Mucosa of rectum (tissue), 2 donors: ENCODE measurements at regions not wholly inside any gene's neighbourhood (a gene's known extent, or its start where the extent isn't known, plus 50 kb on each side); places are given as distances from the start of the nearest gene placed in this dataset.
"Not testable (repeated sequence)": the region's sequence is repeated elsewhere in the genome, so short reads cannot be mapped to it uniquely, and the experiment has no call there.

Experiments
- H3K27ac ChIP-seq, 2 donors: one replicate each; pipeline ENCODE4 v1.7.0; 2013; ENCODE audit warnings: inconsistent platforms in 2 of 2, low read depth in 2 of 2, low read length in 2 of 2
- H3K27me3 ChIP-seq, 2 donors: one replicate each; pipeline ENCODE4 v1.7.0; 2013; ENCODE audit warnings: low read length in 2 of 2; ENCODE audit not compliant: control insufficient read depth in 2 of 2, insufficient read depth in 2 of 2
- H3K36me3 ChIP-seq, 2 donors: one replicate each; pipeline ENCODE4 v1.7.0; 2013; ENCODE audit warnings: low read length in 2 of 2; ENCODE audit not compliant: control insufficient read depth in 2 of 2, insufficient read depth in 2 of 2
- H3K4me1 ChIP-seq, 2 donors: one replicate each; pipeline ENCODE4 v1.7.0; 2013; ENCODE audit warnings: low read length in 2 of 2, mild to moderate bottlenecking in 1 of 2; ENCODE audit not compliant: control insufficient read depth in 2 of 2, insufficient read depth in 2 of 2
- H3K4me3 ChIP-seq, 2 donors: one replicate each; pipeline ENCODE4 v1.7.0; 2013; ENCODE audit warnings: low read length in 2 of 2
- H3K9ac ChIP-seq, 2 donors: one replicate each; pipeline ENCODE4 v1.7.0; 2013; ENCODE audit warnings: low read length in 2 of 2, low read depth in 1 of 2, mild to moderate bottlenecking in 1 of 2
- H3K9me3 ChIP-seq, 2 donors: one replicate each; pipeline ENCODE4 v1.7.0; 2013; ENCODE audit warnings: low read length in 2 of 2; ENCODE audit not compliant: control insufficient read depth in 2 of 2
- donor health status: healthy.
- donor health status: Normal muscosa, but diverticular disease.

DNA sequence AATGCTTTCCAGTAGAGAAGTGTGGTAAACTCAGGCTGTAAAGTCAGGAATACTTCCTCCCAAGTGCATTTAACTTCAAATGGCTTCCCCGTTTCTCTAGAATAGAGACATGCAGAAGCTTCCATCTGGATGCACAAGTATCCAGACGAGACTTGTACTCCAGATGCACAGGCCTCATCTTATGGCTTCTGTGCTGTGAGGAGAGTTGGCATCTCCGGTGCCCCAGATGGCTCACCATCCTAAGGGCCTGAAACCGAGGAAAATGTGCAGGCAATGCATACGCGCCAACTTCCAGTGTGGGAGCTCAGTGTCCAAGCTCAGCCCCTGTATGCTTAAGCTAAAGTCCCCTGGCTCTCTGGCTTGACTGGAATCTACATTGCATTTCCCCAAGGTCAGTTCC is 184.0 kb upstream of the TBL1X start:
- Histone ChIP-seq H3K4me3 (no peak overlapping the region), H3K27ac (no peak overlapping the region), H3K9ac (no peak overlapping the region), H3K27me3 (no peaks in the 10 kb centered on the region), H3K4me1 (no peaks in the 10 kb centered on the region), H3K9me3 (no peaks in the 10 kb centered on the region), H3K36me3 (no peaks in the 10 kb centered on the region)

DNA sequence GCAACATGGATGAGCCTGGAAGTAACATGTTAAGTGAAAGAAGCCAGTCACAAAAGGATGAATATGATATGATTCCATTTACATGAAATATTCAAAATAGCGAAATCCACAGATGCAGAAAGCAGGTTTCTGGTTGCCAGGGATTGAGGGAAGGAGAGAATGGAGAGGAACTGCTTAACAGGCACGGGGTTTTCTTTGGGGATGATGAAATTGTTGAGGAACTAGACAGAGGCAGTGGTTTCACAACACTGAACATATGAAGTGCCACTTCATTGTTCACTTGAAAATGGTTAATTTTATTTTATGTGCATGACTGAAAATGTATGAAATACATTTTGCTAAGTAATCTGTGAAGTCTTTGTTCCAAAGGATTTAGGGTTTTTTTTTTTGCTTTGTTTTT is 182.5 kb upstream of the TBL1X start:
- Histone ChIP-seq H3K9me3 (no peaks in the 10 kb centered on the region), H3K27ac (no peak overlapping the region), H3K9ac (no peak overlapping the region), H3K4me3 (no peak overlapping the region), H3K4me1 (no peaks in the 10 kb centered on the region), H3K36me3 (no peaks in the 10 kb centered on the region), H3K27me3 (no peaks in the 10 kb centered on the region)

DNA sequence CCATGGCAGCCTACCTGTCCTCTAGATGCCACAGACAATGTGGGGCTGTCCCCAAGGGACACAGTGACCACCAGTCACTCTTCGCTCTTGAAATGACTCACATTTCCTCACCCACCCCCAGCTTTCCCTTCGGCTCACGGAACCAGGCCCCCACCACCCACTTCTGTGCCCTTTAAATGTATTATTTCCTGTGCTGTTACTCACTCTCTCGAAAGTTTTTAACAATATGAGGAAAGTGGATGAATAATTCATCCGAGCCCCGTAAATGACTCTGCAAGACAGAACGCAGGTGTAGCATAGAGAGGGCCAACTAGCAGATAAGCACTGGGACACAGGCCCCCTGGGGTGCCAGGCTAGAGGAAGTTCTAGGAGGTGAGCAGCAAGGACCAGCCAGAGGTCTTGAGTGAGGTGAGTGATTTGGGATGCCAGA is 179.5 kb upstream of the TBL1X start:
- no peaks in the 10 kb centered on the region for H3K4me1 ChIP-seq
- H3K9ac ChIP-seq = no peak overlapping the region
- peaks cover 0 to 3% of the 10 kb centered on the region in 2 donors for H3K27me3 ChIP-seq
- H3K27ac ChIP-seq = no peak overlapping the region
- no peaks in the 10 kb centered on the region for H3K9me3 ChIP-seq
- H3K36me3 ChIP-seq = no peaks in the 10 kb centered on the region
- no peak overlapping the region for H3K4me3 ChIP-seq

DNA sequence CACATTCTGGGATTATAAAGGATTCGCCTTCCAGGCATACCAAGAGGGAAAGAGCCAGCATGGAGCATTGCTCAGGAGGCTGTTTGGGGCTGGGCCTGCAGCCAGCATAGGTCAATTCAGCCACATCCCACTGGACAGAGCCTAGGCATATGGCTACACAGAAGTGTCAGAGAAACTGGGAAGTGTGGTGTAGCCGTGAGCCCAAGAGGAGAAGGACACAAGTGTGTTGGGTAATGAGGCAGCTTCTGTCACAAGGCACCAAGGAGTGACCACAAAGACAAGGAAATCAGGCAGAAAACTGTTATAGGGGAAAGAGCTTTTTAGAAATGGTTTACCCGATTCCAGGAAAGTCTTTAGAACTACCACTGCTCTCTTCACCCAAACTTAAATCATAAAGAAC is 178.6 kb upstream of the TBL1X start:
- Histone ChIP-seq H3K9me3 (no peaks in the 10 kb centered on the region), H3K9ac (no peak overlapping the region), H3K27me3 (peaks cover 0 to 3% of the 10 kb centered on the region in 2 donors), H3K36me3 (no peaks in the 10 kb centered on the region), H3K27ac (no peak overlapping the region), H3K4me1 (no peaks in the 10 kb centered on the region), H3K4me3 (no peak overlapping the region)

DNA sequence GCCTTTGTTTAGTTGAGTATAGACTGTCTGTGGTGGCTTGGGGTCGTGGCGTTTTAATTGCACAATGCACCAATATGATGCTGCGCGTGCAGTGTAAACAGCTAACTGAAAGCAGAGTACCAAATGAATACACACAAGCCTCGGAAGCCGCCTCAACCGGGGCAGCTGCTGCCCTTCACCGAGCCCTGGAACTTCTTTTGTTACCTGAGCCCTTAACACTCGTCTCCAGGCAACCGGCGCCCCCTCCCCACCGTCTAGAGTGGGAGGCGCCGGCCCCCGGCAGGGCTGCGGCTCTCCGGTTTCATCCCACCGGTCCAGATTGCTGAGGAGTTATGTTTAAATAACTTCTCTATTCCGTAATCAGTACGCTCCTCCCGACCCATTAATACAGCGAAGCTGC is 173.2 kb upstream of the TBL1X start:
- Histone ChIP-seq H3K36me3 (no peaks in the 10 kb centered on the region), H3K4me1 (no peaks in the 10 kb centered on the region), H3K9me3 (no peaks in the 10 kb centered on the region), H3K27ac (no peak overlapping the region), H3K9ac (no peak overlapping the region), H3K27me3 (peaks cover 6 to 13% of the 10 kb centered on the region in 2 donors), H3K4me3 (no peak overlapping the region)

DNA sequence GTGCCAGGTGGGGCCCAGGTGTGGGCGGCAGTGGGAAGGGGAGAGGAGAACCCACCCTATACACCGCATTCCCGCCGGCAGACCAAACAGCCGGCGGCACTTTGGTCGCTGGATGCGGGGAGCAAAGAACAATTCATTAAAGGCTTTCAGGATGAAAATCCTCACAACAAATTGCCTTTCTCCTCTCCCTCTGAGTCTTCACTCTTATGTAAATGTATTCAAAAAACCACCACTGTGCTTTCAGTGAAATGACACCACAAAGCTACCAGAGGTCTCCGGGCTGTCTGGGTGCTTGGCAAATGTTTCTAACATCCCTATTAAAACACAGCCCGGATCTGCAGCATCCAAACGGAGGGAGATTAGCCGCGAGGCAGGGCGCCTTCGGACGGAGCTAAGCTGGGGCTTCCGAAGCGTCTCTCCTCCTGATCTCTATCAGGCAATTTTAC is 171.8 kb upstream of the TBL1X start:
- no peaks in the 10 kb centered on the region for H3K4me1 ChIP-seq
- no peak overlapping the region for H3K4me3 ChIP-seq
- no peak overlapping the region for H3K27ac ChIP-seq
- no peaks in the 10 kb centered on the region for H3K9me3 ChIP-seq
- H3K9ac ChIP-seq = no peak overlapping the region
- no peaks in the 10 kb centered on the region for H3K36me3 ChIP-seq
- H3K27me3 ChIP-seq = peaks cover 6 to 13% of the 10 kb centered on the region in 2 donors

DNA sequence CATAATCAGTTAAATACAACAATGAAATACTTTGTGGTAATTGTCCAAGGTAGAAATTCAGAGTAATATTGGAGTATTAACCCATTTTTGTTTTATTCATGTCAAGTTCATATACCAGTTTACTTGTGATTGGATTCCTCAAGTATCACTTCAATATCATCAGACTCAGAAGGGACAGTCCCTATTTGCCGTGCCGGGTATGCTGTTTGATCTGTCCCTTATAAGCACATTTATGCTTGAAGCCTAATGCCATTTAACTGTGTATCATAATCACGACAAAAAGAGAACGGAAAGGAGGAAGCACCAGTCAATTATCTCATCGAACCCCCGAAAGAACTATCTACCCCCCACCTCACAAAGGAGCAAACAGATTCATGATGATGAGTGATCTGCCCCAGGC is 171.0 kb upstream of the TBL1X start:
- Histone ChIP-seq H3K27ac (no peak overlapping the region), H3K4me3 (no peak overlapping the region), H3K4me1 (no peaks in the 10 kb centered on the region), H3K27me3 (peaks cover 6 to 11% of the 10 kb centered on the region in 2 donors), H3K9ac (no peak overlapping the region), H3K9me3 (no peaks in the 10 kb centered on the region), H3K36me3 (no peaks in the 10 kb centered on the region)

DNA sequence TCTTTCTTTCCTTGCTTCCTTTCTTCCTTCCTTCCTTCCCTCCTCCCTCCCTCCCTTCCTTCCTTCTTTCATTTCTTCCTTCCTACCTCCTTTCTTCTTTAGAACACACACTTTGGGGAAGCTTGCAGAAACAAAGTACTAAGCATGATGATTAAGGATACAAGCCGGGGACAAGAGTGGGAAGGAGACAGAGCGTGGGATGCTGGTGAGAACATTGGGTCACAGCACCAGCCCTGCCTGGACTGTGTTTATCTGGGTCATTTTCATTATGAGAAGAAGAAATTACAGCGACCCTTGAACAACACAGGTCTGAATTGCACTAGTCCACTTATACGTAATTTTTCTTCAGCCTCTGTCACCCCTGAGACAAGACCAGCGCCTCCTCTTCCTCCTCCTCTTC is 169.3 kb upstream of the TBL1X start:
- Histone ChIP-seq H3K36me3 (no peaks in the 10 kb centered on the region), H3K27ac (no peak overlapping the region), H3K9ac (no peak overlapping the region), H3K4me3 (no peak overlapping the region), H3K27me3 (peaks cover 6 to 11% of the 10 kb centered on the region in 2 donors), H3K9me3 (no peaks in the 10 kb centered on the region), H3K4me1 (no peaks in the 10 kb centered on the region)

DNA sequence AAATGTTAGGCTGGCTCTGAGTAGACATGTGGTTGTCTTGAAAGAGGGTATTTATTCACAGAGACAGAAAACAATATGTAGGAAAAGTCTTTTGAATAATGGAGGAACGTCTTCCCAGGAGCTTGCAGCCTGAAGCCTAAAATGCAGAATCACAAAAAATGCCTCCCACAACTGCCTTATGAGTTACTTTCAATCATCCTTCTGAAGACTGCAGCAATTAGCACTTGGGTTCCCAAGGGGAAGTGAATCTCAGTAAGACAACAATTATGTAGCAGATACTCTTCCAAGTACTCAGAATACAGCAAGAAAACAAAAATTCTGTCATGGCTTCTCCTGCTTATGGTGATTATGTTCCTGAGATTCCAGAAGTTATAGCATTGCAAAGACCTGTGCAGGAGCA is 166.6 kb upstream of the TBL1X start:
- H3K4me1 ChIP-seq = no peaks in the 10 kb centered on the region
- no peaks in the 10 kb centered on the region for H3K36me3 ChIP-seq
- H3K27ac ChIP-seq = no peak overlapping the region
- no peaks in the 10 kb centered on the region for H3K9me3 ChIP-seq
- H3K27me3 ChIP-seq = peaks cover under 1 to 5% of the 10 kb centered on the region in 2 donors
- no peak overlapping the region for H3K4me3 ChIP-seq
- no peak overlapping the region for H3K9ac ChIP-seq

DNA sequence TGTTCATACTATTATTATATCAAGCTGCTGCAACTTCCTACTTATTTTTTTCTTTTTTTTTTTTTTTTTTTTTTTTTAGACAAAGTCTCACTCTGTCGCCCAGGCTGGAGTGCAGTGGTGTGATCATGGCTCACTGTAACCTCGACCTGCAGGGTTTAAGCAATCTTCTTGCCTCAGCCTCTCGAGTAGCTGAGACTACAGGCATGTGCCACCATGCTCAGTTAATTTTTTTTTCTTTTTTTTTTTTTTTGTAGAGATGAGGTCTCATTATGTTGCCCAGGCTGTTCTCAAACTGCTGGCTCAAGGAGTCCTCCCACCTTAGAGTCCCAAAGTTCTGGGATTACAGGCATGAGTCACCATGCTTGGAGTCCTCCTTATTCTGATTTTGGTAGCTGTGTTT is 165.2 kb upstream of the TBL1X start:
- not testable (repeated sequence) for H3K9ac ChIP-seq, H3K4me1 ChIP-seq, H3K9me3 ChIP-seq, H3K27me3 ChIP-seq, H3K36me3 ChIP-seq, H3K4me3 ChIP-seq, H3K27ac ChIP-seq

DNA sequence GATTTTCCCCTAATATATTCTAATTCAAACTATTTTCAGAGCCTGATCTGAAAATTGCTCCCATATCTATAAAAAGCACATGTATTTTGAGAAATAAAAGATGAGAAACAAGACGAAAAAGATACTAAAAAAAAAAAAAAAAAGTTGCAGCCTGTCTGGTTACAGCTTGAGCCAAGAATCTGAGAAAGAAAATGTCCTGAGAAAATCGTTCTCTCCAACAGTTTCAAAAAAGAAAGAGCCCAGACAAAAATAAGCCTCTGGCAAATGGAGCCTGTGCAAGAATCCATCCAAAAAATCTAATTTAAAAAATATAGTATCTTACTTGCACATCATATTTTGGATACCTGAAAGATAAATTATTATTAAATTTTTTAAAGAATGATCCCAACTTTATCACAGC is 163.0 kb upstream of the TBL1X start:
- Histone ChIP-seq H3K9me3 (no peaks in the 10 kb centered on the region), H3K4me1 (no peaks in the 10 kb centered on the region), H3K27me3 (no peaks in the 10 kb centered on the region), H3K36me3 (no peaks in the 10 kb centered on the region), H3K27ac (no peak overlapping the region), H3K4me3 (no peak overlapping the region), H3K9ac (no peak overlapping the region)
